ENCODE measurements at regions not wholly inside any gene's neighbourhood (a gene's known extent, or its start where the extent isn't known, plus 50 kb on each side); places are given as distances from the start of the nearest gene placed in this dataset.
"Not testable (repeated sequence)": the region's sequence is repeated elsewhere in the genome, so short reads cannot be mapped to it uniquely, and the experiment has no call there.

DNA sequence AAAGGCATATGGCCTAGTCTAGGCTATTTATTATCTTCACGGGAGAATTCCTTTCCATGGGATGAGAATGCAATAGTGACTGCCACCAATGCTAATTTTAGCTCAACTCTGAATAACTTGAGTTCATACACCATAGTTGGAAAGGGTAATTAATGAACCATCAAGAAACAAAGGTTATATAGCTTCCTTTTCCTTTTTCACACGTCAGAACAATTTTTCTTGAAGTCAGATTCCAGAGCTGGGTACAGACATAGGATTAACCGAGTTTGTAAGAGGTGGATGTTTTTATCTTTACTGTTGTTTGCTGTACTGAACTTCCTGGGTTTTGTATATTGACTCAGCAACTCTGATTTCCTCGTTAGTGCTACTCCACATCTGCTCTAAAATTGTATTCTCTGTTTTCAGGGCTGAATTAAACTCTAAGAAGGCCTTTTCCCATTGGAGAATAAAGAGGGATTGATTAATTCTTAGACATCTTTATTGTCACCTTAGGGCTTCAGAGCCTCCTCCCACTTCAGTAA, 262.0 kb downstream of the NUF2 start:
- DNase-seq, result no peak

DNA sequence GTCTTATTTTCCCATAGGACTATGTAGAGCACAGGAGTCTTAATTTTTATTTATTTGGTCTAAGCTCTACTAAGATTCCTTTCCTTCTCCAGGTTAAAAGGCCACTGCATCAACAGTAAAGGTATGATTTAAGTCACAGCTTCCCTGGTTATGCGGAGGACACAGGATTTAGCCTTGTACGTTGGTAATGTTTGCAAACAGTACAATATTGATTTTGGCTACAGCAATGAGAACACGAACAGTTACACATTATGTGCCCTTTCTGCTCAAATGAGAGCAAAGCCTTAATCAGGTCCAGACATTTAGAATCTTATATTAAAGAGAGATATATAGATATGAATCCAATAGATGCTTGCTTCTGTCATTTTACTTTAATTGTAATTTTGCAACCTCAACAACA, 264.0 kb downstream of the NUF2 start:
- DNase-seq, result no peak

DNA sequence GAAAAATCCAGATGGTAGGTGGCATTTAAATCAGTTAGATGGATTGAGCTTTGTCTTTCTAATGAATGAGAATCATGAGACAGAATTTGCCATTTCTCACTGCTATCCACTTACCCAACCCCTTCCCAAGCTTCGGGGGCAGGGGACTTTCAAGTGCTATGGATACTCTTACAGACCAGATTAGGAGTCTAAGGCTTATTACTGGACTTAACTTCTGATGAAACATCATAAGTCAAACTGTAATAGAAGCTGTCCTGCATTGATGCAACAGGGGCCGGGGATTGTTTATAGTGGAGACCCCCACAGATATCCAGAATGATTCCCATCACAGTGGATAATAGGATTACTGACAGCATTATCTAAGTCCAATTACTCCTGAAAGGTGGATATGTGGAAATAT, 267.0 kb downstream of the NUF2 start:
- DNase-seq, result no peak

DNA sequence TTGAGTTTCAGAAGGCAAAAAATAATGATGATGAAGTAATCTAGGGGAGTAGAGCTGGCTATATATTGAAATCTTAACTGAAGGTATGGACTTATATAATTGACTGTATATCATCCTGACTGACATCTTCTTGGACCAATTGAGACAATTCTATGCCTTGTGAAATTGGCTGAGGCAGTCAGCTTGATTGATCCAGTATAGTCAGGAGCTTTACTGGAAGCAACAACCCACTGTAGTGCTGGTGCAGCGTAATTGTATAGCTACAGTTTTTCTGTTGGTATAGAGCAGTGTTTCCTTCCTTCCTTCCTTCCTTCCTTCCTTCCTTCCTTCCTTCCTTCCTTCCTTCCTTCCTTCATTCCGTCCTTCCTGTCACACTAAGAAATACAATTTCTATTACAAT, 268.0 kb downstream of the NUF2 start:
- DNase-seq, result no peak

DNA sequence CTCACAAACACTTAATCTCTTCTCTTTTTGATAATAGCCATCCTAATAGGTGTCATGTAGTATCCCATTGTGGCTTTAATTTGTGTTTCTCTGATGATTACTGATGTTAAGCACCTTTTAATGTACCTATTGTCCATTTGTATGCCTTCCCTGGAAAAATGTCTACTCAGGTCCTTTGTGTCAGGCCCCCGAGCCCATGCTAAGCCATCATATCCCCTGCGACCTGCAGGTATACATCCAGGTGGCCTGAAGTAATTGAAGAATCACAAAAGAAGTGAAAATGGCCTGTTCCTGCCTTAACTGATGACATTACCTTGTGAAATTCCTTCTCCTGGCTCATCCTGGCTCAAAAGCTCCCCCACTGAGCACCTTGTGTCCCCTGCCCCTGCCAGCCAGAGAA, 269.4 kb downstream of the NUF2 start:
- not testable (repeated sequence) for DNase-seq

DNA sequence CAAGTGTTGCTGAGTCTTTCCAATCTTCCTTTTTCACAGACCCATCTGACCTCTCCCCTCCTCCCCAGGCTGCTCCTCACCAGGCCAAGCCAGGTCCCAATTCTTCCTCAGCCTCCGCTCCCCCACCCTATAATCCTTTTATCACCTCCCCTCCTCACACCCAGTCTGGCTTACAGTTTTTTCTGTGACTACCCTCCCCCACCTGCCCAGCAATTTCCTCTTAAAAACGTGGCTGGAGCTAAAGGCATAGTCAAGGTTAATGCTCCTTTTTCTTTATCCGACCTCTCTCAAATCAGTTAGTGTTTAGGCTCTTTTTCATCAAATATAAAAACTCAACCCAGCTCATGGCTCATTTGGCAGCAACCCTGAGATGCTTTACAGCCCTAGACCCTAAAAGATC, 270.9 kb downstream of the NUF2 start:
- not testable (repeated sequence) for DNase-seq

DNA sequence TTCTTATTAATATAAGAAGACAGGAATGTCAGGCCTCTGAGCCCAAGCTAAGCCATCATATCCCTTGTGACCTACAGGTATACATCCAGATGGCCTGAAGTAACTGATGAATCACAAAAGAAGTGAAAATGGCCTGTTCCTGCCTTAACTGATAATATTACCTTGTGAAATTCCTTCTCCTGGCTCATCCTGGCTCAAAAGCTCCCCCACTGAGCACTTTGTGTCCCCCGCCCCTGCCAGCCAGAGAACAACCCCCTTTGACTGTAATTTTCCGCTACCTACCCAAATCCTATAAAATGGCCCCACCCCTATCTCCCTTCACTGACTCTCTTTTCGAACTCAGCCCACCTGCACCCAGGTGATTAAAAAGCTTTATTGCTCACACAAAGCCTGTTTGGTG, 274.4 kb downstream of the NUF2 start:
- not testable (repeated sequence) for DNase-seq

DNA sequence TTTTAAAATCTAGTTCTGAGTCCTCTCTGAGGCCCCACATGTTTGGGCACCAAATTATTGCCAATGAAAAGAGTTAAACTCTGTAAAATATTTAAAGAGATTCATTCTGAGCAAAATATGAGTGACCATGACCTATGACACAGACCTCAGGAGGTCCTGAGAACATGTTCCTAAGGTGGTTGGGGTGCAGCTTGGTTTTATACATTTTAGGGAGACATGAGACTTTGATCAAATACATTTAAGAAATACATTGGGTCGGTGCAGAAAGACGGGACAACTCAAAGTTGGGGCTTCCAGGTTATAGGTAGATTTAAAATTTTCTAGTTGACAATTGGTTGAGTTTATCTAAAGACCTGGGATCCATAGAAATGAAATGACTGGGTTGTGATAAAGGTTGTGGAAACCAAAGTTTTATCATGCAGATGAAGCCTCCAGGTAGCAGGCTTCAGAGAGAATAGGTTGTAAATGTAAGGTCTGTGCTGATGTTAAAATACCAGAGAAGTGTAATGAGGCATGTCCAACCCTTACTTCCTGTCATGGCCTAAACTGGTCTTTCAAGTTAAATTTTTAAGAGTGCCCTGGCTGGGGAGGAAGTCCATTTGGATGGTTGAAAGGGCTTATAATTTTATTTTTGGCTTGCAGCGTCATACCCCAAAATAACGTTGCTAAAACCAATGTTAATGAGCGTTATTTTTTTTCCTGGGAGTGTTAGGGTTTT, 274.9 kb downstream of the NUF2 start:
- no peak for DNase-seq

DNA sequence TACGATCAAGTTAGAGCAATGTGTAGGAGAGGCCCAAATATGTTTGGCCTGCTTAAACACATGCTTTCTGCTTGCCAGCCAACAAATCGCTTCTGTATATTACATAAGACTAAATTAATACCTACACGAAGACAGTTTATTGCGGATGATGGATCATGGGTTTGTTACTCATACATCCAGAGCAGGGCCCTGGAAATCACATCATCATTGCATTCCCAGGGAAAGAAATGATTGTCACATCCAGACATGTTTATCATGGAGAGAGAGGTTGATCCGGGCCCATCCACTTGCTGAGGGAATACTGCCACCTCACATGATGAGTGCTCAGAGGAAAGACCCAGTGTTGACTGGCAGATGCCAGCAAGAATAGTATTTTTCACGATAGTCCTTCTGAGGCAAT, 282.6 kb downstream of the NUF2 start:
- no peak for DNase-seq

DNA sequence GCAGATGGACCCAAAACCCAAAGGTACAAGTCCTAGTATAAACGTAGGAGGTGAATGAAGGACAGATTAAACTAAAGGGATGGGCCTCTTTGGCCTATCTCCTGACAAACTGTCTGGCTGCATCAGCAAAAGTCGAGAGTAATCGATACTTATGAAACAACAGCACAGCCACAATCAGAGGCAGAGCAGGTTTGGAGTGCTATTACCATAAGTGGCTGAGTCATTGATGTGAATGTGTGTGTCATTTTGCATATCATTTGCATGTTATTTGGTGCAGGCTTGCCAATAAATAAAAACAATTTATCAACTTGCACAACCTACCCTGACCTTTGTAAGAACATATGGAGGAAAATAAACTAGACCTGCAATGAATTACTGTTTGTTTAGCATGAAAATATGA, 283.1 kb downstream of the NUF2 start:
- DNase-seq, result no peak

DNA sequence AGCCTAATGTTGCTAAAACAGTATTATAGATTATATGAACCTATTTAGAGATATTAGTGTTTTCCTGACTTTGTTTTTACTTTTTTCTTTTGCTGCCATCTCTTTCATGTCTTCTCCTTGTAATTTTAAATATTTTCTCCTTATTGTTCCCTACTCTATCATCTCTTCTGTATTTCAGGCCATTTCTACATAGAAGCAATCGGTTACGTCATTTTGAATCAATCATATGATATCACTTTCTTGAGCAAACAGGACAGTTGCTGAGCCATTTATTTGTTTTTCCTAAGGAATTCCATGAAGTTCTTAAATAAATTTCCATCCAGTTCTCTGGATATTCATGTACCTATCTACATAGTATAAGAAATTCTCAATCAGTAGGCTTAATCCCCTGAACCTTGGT, 287.2 kb downstream of the NUF2 start:
- DNase-seq, result no peak

DNA sequence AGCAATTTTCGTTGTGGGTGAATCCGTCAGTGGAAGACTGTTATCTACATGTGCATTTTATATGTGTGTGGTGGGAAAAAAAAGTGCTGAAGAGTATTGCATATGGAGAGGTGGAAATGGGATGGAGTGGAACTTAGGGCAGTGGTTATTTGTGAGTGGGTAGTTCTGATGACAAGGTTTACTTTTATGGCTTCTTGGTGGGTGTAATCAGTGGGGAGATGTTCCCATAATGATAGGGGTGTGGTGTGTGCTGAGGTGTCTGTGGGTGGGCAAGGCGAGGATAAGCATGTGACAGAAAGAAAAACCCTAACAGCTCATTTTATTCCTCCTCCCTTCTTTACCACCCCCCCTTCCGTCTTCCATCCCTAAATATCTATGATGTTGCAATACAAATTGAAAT, 288.1 kb downstream of the NUF2 start:
- no peak for DNase-seq

DNA sequence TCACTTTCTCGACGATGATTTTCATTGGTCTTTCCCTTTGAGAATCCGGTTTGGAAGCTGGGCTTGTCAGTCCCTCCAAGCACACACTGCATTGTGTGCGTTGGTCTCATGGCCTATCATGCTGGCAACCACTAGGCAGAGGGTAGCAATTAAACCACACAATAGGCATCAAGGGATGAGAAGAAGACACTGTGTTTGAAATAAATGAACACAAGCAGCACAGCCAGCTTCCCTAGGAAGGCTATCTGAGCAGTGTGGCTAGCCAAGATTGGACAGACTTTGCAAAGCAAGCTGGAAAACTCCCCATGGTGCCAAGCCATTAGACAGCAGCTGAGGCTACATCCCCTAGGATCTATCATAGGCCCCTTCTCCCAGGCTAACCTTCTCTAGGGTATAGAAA, 288.7 kb downstream of the NUF2 start:
- DNase-seq, result no peak

DNA sequence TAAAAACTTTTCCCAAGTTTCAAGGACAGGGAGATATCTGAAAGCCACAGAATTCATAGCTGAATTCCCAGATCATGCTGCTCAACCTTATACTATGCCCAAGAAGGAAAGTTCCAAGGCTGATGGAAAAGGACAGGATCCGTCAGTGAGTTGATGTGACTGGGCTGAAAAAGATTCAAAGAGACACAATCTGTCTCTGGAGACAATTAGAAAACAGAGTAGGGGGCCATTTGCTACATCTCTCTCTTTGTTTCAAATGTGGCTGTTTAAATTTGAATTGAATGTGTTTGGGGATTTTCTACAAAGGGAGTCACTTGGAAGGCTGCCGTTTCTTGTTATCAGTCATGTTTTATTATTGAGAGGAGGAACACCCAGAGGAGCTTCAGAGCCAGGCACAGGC, 292.6 kb downstream of the NUF2 start:
- DNase-seq, result no peak

DNA sequence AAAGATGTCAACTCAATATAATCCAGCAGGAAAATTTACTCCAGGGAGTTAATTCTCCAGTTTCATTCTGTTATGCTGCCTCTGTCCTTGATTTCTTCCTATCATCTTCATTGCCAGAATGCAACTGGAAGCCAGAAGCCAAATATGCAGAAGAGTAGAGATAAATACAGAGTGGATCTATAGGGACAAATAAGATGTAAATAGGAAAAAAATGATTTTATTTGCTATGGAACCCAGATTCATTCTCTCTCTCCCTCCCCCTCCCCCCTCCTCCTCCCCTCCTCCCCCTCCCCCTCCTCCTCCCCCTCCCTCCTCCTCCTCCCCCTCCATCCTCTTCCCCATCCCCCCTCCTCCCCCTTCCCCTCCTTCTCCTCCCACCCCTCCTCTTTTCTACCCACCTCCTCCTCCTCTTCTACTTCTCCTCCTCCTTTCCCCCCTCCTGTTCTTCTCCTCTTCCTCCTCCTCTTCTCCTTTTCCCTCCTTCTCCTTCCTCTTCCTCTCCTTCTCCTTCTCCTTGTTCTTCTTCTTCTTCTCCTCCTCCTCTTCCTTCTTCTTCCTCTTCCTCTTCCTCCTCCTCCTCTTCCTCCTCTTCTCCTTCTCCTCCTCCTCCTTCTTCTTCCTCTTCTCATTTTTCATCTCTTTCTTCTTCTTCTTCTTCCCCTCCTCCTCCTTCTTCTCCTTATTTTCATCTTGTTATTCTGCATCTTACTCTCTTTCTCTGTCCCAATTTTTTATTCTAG, 306.4 kb downstream of the NUF2 start:
- no peak for DNase-seq

DNA sequence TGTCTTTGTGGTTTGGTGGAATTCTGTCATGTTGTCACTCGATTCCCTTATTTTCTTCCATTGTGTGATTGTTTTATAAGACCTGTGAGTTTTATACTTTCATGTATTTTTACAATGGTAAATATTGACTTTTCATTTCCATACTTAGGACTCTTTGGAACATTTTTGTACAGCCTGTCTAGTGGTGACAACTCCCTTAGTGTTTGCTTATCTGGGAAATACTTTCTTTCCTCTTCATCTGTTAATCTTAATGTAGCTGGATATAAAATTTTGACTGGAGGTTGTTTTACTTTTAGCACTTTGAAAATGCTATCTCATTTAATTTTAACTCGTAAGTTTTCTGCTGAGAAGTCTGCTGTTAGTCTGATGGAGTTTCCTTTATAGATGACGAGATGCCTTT, 310.5 kb downstream of the NUF2 start:
- DNase-seq, result no peak

DNA sequence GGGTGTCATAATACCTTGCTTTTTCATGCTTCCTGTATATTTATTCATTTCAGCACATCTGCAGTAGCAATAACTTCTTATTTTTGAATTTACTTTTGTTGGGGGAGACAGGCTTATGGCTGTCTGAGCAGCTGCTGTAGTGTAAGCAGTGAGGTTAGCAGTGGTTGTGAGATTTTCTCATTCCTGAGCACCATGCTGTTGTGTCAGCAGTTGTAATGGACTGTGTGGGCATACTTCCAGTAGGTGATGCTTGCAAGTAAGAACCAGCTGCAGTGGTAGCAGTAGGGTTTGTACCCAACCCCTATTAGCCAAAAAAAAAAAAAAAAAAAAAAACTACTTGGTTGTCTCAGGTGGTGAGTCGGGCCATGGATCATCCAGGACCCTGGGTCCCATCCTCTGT, 311.6 kb downstream of the NUF2 start:
- no peak for DNase-seq

DNA sequence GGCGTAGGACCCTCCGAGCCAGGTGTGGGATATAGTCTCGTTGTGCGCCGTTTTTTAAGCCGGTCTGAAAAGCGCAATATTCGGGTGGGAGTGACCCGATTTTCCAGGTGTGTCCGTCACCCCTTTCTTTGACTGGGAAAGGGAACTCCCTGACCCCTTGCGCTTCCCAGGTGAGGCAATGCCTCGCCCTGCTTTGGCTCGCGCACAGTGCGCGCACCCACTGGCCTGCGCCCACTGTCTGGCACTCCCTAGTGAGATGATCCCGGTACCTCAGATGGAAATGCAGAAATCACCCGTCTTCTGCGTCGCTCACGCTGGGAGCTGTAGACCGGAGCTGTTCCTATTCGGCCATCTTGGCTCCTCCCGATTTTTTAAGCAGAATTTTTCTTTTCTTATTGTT, 323.9 kb downstream of the NUF2 start:
- not testable (repeated sequence) for DNase-seq

DNA sequence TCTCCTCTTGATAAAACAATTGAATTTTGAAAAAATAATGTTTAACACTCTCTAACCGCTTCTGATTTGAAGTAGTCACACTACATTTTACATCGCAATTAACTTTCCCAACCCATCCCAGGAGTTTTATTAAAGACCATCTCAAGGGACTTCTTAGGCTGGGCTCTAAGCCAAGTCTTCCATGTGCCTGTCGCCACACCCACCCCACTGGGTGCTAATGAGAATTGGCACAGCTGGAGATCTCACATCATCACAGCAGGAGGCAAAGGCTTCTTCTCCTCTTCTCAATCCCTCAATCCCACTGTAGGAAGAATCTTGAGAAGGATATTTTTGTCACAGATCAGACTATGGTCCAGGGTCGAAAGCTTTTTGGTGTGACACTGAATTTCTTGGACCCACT, 328.9 kb downstream of the NUF2 start:
- DNase-seq, result no peak

DNA sequence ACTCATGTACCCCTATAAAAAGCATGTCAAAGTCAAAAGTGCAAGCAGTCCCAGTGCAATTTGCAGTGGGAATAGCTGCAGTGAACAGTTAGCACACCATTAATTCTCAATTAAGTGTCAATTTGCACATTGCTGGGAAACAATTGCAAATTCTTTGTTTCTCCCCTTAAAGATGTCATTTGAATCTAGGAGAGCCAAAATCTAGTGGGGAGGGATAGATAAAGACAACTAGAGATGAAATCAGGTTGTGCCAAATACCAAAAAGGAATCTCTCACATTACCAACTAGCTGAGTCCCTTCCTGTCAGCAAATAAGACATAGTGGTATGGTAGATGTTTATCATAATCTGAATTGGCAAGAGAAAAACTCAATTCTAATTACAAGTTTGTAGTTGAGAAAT, 330.7 kb downstream of the NUF2 start:
- DNase-seq, result no peak

DNA sequence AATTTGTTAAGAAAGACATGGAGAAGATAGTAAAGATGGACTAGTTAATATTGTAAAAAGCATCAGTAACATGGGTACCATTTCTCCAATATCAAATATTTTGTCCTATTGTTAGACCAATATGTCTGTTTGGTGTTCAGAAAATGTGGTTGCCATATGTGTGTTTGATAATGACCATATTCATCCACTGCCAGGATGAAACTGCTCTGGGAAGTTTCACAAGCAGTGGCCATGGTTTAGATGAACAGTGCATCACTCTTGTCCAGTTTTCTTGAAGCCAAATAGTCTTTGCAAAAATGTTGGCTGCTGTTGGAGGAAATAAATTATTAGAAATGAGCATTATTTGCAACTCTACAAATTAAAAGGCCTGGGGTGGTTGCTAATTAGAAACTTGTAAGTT, 333.8 kb downstream of the NUF2 start:
- no peak for DNase-seq

DNA sequence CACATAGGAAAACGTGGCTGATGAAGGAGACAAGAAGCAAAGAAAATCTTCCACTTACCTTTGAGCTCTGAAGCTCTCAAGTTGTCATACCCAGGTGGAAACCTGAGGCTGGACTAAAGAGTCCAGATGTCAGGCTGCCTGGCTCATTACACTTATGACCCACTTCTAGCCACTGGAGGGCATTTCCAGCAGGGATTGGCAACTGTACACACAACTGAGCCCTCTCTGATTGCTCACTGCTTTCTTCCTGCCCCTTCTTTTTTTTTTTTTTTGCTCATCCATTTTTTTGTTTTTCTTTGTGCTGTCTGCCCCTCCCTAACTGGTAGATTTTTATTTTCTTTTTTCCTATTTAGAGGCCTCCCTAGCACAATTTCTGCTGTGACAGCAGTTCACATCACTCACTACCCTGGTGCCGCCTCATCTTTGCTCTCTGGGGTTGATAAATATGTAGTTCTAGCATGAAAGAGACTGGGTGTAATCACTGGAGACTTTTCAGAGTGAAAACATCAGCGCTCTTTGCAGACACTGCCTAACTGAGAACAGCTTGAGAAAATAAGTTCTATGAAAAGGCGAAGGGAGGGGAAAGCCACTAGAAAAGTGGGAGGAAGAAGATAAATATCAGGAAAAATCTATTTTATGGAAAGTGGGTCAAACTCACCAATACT, 334.5 kb downstream of the NUF2 start:
- DNase-seq, result no peak

DNA sequence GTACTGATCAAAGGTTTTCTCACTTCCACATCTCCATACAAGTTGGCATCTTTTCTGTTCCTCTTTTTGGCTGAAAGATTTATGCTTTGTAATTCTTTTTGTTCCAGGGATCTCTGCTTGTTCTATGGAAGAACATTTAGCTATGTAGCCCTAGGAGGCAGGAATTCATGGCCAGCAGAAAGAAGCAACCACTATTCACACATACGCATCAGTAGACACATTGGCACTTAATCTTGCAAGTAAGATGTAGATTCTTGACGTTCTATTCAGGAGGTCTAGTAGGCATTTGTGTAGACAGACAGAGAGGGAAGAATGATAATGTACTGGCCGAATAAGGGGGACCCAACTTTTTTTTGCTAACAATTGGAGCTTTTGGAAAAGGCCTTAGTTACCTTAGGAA, 336.0 kb downstream of the NUF2 start:
- DNase-seq, result no peak

DNA sequence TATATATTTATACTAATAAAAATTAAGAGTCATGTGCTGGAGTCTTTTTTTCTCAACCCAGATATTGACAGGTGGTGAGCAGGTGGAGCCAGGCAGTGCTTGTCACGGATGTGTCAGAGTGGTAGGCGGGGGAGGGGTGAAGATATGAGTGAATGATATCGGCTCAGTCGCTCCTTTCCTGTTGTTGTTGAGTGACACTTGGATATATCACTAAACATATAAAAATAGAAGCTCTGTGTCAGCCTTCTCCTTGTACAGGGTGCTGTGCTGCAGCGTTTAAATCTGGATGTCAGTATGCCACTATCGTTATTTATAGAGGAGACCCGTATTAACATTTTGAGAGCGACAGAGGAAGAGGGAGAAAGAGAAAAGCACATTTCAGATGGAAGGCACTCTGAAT, 339.6 kb downstream of the NUF2 start:
- no peak for DNase-seq

All from islet precursor cell (in vitro differentiated cells).